Fibroblast of villous mesenchyme (primary cell): ENCODE measurements at regions not wholly inside any gene's neighbourhood (a gene's known extent, or its start where the extent isn't known, plus 50 kb on each side); places are given as distances from the start of the nearest gene placed in this dataset.

Source experiments
- DNase-seq: peaks from one replicate; pipeline ENCODE4 v3.0.0-alpha.2; 2010; ENCODE audit warnings: low read depth
- H3K4me3 ChIP-seq: 2 replicates; pipeline ENCODE4 v1.5.1; 2011; ENCODE audit warnings: low read depth, mild to moderate bottlenecking, low read length
- CTCF ChIP-seq: IDR thresholded peaks from 2 replicates; pipeline ENCODE4 v1.5.1; 2012; ENCODE audit warnings: low read depth, mild to moderate bottlenecking, low read length; ENCODE audit not compliant: insufficient read depth

GRCh38 chr3:127132876-127133275 lies 60.1 kb upstream of the PRR23E start:
- no peak for DNase-seq
- no peak overlapping the region for H3K4me3 ChIP-seq
- no peak for TF ChIP-seq CTCF

GRCh38 chr3:127133971-127134370 lies 59.0 kb upstream of the PRR23E start:
- TF ChIP-seq CTCF: no peak

GRCh38 chr3:127134466-127134865 lies 58.5 kb upstream of the PRR23E start:
- DNase-seq: no peak
- TF ChIP-seq CTCF: no peak
- no peak overlapping the region for H3K4me3 ChIP-seq

More at GRCh38 chr3:127133971-127134370, 59.0 kb upstream of the PRR23E start:
- DNase-seq: no peak
- no peak overlapping the region for H3K4me3 ChIP-seq

- no peak for TF ChIP-seq CTCF
- H3K4me3 ChIP-seq: no peak overlapping the region
- DNase-seq: no peak
Measured at GRCh38 chr3:127134887-127135240, 58.1 kb upstream of the PRR23E start.

- peak; percentile 12 for DNase-seq
- no peak overlapping the region for H3K4me3 ChIP-seq
Measured at GRCh38 chr3:127135241-127136023, 57.5 kb upstream of the PRR23E start.

GRCh38 chr3:127136024-127136600 lies 56.8 kb upstream of the PRR23E start:
- TF ChIP-seq CTCF: no peak
- DNase-seq: no peak
- H3K4me3 ChIP-seq: no peak overlapping the region

More at GRCh38 chr3:127135241-127136023, 57.5 kb upstream of the PRR23E start:
- no peak for TF ChIP-seq CTCF
